CD4-positive, alpha-beta T cell (primary cell): ENCODE measurements at regions not wholly inside any gene's neighbourhood (a gene's known extent, or its start where the extent isn't known, plus 50 kb on each side); places are given as distances from the start of the nearest gene placed in this dataset.

Experiments used
- ATAC-seq: fragments of 200-7000 bp; cut with Tn5 transposase; one replicate; pipeline ENCODE4 v1.10.0; 2022; ENCODE audit warnings: mild to moderate bottlenecking; ENCODE audit not compliant: poor library complexity
- CTCF ChIA-PET: fragments of 350-600 bp; sonication (Branson Sonifier 250); formaldehyde crosslinking; loops from one replicate; lab custom pipeline; 2021; ENCODE audit warnings: antibody characterized with exemption, inconsistent platforms; lab: Charles Lee
- POLR2A ChIA-PET: fragments of 350-600 bp; sonication (Branson Sonifier 250); formaldehyde crosslinking; loops from one replicate; lab custom pipeline; 2021; ENCODE audit warnings: antibody characterized with exemption, inconsistent platforms; lab: Charles Lee
- DNase-seq, 14 experiments: peaks; one replicate each; pipeline ENCODE4 v3.0.0-alpha.2; 2013 to 2020; ENCODE audit warnings: mixed read lengths in 2 of 14
- H3K27ac ChIP-seq, 2 donors: one replicate each; pipeline versions ENCODE4 v1.5.1 to v1.7.0; 2013; ENCODE audit warnings: low read length in 2 of 2, low read depth in 1 of 2, mild to moderate bottlenecking in 1 of 2
- H3K27me3 ChIP-seq, 2 experiments: 1 replicate in 1 of 2; 2 replicates in 1 of 2; pipeline versions ENCODE4 v1.6.1 to v1.7.0; 2013; ENCODE audit warnings: low read length in 2 of 2, control low read depth in 1 of 2, mild to moderate bottlenecking in 1 of 2, moderate library complexity in 1 of 2; ENCODE audit not compliant: insufficient read depth in 2 of 2, control insufficient read depth in 1 of 2
- H3K36me3 ChIP-seq: one replicate; pipeline ENCODE4 v1.6.1; 2013; ENCODE audit warnings: low read length, control low read depth; ENCODE audit not compliant: insufficient read depth
- H3K4me1 ChIP-seq: one replicate; pipeline ENCODE4 v1.6.1; 2013; ENCODE audit warnings: low read length, control low read depth; ENCODE audit not compliant: insufficient read depth
- H3K4me3 ChIP-seq: one replicate; pipeline ENCODE4 v1.5.1; 2013; ENCODE audit warnings: mild to moderate bottlenecking, low read length, moderate library complexity
- H3K9me3 ChIP-seq, 2 experiments: 1 replicate in 1 of 2; 2 replicates in 1 of 2; pipeline versions ENCODE4 v1.6.1 to v1.7.0; 2013; ENCODE audit warnings: low read length in 2 of 2, mild to moderate bottlenecking in 2 of 2, control low read depth in 1 of 2, moderate library complexity in 1 of 2; ENCODE audit not compliant: control insufficient read depth in 1 of 2, insufficient read depth in 1 of 2
- H3K27ac Mint-ChIP-seq: one replicate; pipeline ENCODE4 v1.8.0; 2020; ENCODE audit warnings: mixed read lengths
- H3K27me3 Mint-ChIP-seq: one replicate; pipeline ENCODE4 v1.8.0; 2021; ENCODE audit warnings: mixed read lengths
- H3K36me3 Mint-ChIP-seq: one replicate; pipeline ENCODE4 v1.8.0; 2021; ENCODE audit warnings: low read depth, mixed read lengths
- H3K4me1 Mint-ChIP-seq: one replicate; pipeline ENCODE4 v1.8.0; 2021; ENCODE audit warnings: low read depth, mixed read lengths
- H3K4me3 Mint-ChIP-seq: one replicate; pipeline ENCODE4 v1.8.0; 2020; ENCODE audit warnings: mild to moderate bottlenecking, mixed read lengths
- H3K9me3 Mint-ChIP-seq: one replicate; pipeline ENCODE4 v1.8.0; 2020; ENCODE audit warnings: mixed read lengths
- CTCF ChIP-seq: fragments of 200-600 bp; IDR thresholded peaks from one replicate; pipeline ENCODE4 v1.8.0; 2022; ENCODE audit warnings: antibody characterized with exemption, mild to moderate bottlenecking
- intact Hi-C, 2 experiments: fragments of 100-400 bp; cut with DNase I in 1 of 2; cut with micrococcal nuclease in 1 of 2; formaldehyde crosslinking; loops; one replicate each; pipeline versions ENCODE4 v1.15.1 to v1.9.0; 2023 to 2025; cut with DNase I, micrococcal nuclease

- Mint-ChIP-seq H3K9me3 (peaks cover 2% of the 10 kb centered on the region), H3K36me3 (no peaks in the 10 kb centered on the region), H3K27ac (no peak overlapping the region), H3K4me3 (no peak overlapping the region), H3K4me1 (no peaks in the 10 kb centered on the region), H3K27me3 (peaks cover 13% of the 10 kb centered on the region)
- no peaks in the 10 kb centered on the region for H3K36me3 ChIP-seq
- no peak overlapping the region for H3K27ac ChIP-seq
- peaks cover 3% of the 10 kb centered on the region for H3K4me1 ChIP-seq
- DNase-seq (peak in 2 of 14 experiments; percentile 2 to 4), ATAC-seq (no peak)
- intact Hi-C loops: no loop called here
- ChIA-PET POLR2A (no interaction called here), CTCF (no interaction called here)
- TF ChIP-seq CTCF: no peak
- peaks cover 3 to 5% of the 10 kb centered on the region in 2 experiments for H3K27me3 ChIP-seq
- H3K9me3 ChIP-seq: peaks cover 0 to 3% of the 10 kb centered on the region in 2 experiments
- H3K4me3 ChIP-seq: no peak overlapping the region
These were observed 154.0 kb upstream of the GPR12 start for GRCh38 chr13:26914624-26915023.

GRCh38 chr13:26914148-26914547, 153.6 kb upstream of the GPR12 start:
- no peak overlapping the region for H3K27ac ChIP-seq
- H3K36me3 ChIP-seq: no peaks in the 10 kb centered on the region
- peaks cover 0 to 3% of the 10 kb centered on the region in 2 experiments for H3K9me3 ChIP-seq
- DNase-seq (no peak), ATAC-seq (no peak)
- ChIA-PET CTCF (no interaction called here), POLR2A (no interaction called here)
- H3K4me1 ChIP-seq: peaks cover 3% of the 10 kb centered on the region
- H3K27me3 ChIP-seq: peaks cover 7 to 8% of the 10 kb centered on the region in 2 experiments
- H3K27ac Mint-ChIP-seq: no peak overlapping the region
- H3K4me1 Mint-ChIP-seq: no peaks in the 10 kb centered on the region
- TF ChIP-seq CTCF: no peak
- no peak overlapping the region for H3K4me3 Mint-ChIP-seq
- H3K36me3 Mint-ChIP-seq: no peaks in the 10 kb centered on the region
- H3K4me3 ChIP-seq: no peak overlapping the region
- peaks cover 2% of the 10 kb centered on the region for H3K9me3 Mint-ChIP-seq
- peaks cover 18% of the 10 kb centered on the region for H3K27me3 Mint-ChIP-seq
- intact Hi-C loops: no loop called here

GRCh38 chr13:26910754-26911465, 150.3 kb upstream of the GPR12 start:
- no peaks in the 10 kb centered on the region for H3K4me1 Mint-ChIP-seq
- ATAC-seq (no peak), DNase-seq (no peak)
- no peak overlapping the region for H3K4me3 Mint-ChIP-seq
- CTCF ChIA-PET: no interaction called here
- POLR2A ChIA-PET: no interaction called here
- H3K27ac Mint-ChIP-seq: no peak overlapping the region
- peaks cover 3% of the 10 kb centered on the region for H3K4me1 ChIP-seq
- intact Hi-C loops: no loop called here
- peaks cover 8 to 9% of the 10 kb centered on the region in 2 experiments for H3K27me3 ChIP-seq
- no peaks in the 10 kb centered on the region for H3K9me3 Mint-ChIP-seq
- no peaks in the 10 kb centered on the region for H3K36me3 ChIP-seq
- H3K4me3 ChIP-seq: no peak overlapping the region
- peaks cover 38% of the 10 kb centered on the region for H3K27me3 Mint-ChIP-seq
- no peaks in the 10 kb centered on the region for H3K36me3 Mint-ChIP-seq
- no peak overlapping the region for H3K27ac ChIP-seq
- no peak for TF ChIP-seq CTCF
- no peaks in the 10 kb centered on the region for H3K9me3 ChIP-seq
